ENCODE measurements at regions not wholly inside any gene's neighbourhood (a gene's known extent, or its start where the extent isn't known, plus 50 kb on each side); places are given as distances from the start of the nearest gene placed in this dataset.
A peak's percentile ranks its signal among the peaks of the same experiment; 100 is the strongest.

DNA sequence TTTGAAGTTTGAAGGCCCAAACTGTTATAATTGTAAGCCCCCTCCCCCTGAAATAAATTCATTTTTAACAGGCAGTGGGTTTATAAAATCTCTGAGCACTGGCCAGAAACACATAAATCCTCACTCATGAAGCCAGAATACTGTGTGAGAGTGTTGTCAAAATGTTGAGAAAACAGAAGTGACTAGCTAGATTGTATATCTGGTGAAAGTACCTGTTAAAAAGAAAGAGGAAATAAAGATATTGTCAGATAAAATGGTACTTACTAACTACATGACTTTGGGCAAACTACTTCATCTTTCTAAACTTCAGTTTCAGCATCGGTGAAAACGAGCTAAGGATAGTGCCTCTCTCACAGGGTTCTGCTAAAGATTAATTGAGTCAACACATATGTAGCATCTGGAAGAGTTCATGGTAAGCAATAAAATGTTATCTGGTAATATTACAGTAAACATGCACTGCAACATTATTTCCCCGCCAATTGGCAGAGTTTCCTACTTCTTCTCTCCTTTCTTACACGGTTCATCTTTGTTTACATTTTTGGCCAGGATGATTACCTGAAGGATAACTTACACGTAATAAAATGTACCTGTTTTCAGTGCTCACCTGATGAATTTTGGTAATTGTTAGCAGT lies 202.5 kb upstream of the CHRM2 start:
- peaks cover 6% of the 10 kb centered on the region; the same call in 1 of the 2 replicates for H3K9me3 Mint-ChIP-seq
- H3K4me1 Mint-ChIP-seq (ENCODE audit: low read depth), result no peaks in the 10 kb centered on the region
- no peak for DNase-seq
- H3K4me3 Mint-ChIP-seq, result no peak overlapping the region
- H3K27ac Mint-ChIP-seq, result no peak overlapping the region
- TF ChIP-seq, protein P1, sequence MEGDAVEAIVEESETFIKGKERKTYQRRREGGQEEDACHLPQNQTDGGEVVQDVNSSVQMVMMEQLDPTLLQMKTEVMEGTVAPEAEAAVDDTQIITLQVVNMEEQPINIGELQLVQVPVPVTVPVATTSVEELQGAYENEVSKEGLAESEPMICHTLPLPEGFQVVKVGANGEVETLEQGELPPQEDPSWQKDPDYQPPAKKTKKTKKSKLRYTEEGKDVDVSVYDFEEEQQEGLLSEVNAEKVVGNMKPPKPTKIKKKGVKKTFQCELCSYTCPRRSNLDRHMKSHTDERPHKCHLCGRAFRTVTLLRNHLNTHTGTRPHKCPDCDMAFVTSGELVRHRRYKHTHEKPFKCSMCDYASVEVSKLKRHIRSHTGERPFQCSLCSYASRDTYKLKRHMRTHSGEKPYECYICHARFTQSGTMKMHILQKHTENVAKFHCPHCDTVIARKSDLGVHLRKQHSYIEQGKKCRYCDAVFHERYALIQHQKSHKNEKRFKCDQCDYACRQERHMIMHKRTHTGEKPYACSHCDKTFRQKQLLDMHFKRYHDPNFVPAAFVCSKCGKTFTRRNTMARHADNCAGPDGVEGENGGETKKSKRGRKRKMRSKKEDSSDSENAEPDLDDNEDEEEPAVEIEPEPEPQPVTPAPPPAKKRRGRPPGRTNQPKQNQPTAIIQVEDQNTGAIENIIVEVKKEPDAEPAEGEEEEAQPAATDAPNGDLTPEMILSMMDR (IDR thresholded peaks at IDR 0.05), result no peak
- H3K27me3 Mint-ChIP-seq (ENCODE audit: insufficient read depth), result no peaks in the 10 kb centered on the region; the same call in 1 of the 2 replicates
- H3K36me3 Mint-ChIP-seq (ENCODE audit: low read depth), result no peaks in the 10 kb centered on the region

DNA sequence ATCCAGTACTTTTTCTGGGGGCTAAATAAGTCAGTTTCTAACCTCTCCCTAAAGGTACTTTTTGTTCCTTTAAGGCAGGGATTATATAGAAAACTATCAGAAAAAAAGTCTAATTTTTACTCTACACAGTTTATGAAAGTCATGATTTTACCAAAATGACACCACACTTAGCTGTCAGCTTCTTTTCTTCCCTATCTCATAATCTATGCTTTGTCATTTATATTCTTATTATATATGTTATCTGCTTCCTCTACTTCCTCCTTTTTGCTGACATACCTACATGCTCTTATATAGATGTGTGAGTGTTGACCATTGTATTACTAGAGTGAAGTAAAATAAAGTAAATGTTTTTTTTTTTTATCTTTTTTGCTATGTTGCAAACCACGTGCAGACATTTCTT lies 203.9 kb upstream of the CHRM2 start:
- TF ChIP-seq, protein P1 (IDR thresholded peaks at IDR 0.05), result no peak
- Mint-ChIP-seq H3K27ac (no peak overlapping the region), H3K36me3 (ENCODE audit: low read depth) (no peaks in the 10 kb centered on the region), H3K4me3 (no peak overlapping the region), H3K4me1 (ENCODE audit: low read depth) (no peaks in the 10 kb centered on the region), H3K9me3 (no peaks in the 10 kb centered on the region), H3K27me3 (ENCODE audit: insufficient read depth) (no peaks in the 10 kb centered on the region; the same call in 1 of the 2 replicates)
- no peak for DNase-seq

DNA sequence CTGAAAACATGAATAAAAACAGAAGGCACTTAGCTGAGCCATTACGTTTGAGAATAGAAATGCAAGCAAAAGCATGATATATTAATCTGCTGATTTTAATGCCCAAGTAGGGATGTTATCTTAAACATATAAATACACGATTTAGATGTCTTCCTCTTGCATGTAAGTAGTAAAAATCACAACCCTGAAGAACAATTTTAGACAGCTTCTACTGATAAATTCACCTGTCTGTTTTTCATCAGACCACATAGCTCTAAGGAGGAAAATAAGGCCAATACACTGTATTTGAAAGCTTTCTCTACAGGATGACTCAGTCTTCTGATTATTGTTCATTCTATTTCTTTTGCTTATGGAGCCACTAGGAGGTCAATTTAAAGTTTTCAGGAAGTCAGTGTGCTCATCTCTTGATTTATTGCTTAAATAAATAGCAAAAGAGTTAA lies 210.9 kb upstream of the CHRM2 start:
- Mint-ChIP-seq H3K4me3 (no peak overlapping the region), H3K9me3 (no peaks in the 10 kb centered on the region), H3K4me1 (ENCODE audit: low read depth) (peaks cover 41% of the 10 kb centered on the region; the same call in 1 of the 2 replicates), H3K27me3 (ENCODE audit: insufficient read depth) (no peaks in the 10 kb centered on the region), H3K27ac (peak overlapping the region; percentile 10; the same call in 1 of the 2 replicates), H3K36me3 (ENCODE audit: low read depth) (no peaks in the 10 kb centered on the region)
- TF ChIP-seq, protein P1 (IDR thresholded peaks at IDR 0.05), result no peak; the same call in 1 of the 2 replicates
- DNase-seq, result no peak

DNA sequence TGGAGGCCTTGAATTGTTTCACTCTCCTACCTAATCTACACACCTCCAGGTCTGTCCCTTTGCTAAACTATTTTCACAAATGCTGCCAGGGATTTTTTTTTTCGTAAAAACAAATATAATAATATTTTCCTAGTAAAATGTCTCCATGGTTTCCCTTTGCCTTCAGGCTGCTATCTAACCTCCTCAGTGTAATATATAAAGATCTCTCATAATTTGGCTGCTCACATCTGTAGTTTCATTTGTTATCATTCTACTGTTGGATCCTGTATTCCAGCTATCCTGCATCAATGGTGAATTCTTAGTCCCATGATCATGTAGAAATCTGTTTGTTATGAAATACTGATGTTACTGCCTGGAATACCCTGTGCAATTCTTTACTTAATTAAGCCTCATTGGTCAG lies 211.9 kb upstream of the CHRM2 start:
- no peak for DNase-seq
- Mint-ChIP-seq H3K9me3 (no peaks in the 10 kb centered on the region), H3K36me3 (ENCODE audit: low read depth) (no peaks in the 10 kb centered on the region), H3K27ac (no peak overlapping the region), H3K27me3 (ENCODE audit: insufficient read depth) (peaks cover 1% of the 10 kb centered on the region; the same call in 1 of the 2 replicates), H3K4me1 (ENCODE audit: low read depth) (peaks cover 51% of the 10 kb centered on the region), H3K4me3 (no peak overlapping the region)
- TF ChIP-seq, protein P1 (IDR thresholded peaks at IDR 0.05), result no peak

DNA sequence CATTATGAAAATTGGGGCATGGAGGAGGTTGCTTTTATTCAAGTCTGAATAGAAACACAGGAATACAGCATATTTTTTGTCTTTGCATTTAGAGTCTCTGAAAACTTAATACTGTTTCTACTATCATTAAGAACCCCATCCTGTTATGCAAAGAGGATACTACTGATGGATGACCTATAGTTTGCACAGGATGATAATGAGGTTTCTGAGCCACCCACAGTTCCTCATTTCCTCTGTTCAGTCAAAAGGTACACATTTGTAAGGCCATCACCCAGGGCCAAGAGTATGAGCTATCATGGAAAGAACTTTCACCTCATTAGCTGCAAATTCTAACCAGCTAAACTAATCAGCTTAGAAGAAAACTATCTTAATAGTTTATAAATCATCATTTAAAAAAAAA lies 213.0 kb upstream of the CHRM2 start:
- Mint-ChIP-seq H3K4me1 (ENCODE audit: low read depth) (peaks cover 58% of the 10 kb centered on the region), H3K9me3 (no peaks in the 10 kb centered on the region), H3K27me3 (ENCODE audit: insufficient read depth) (peaks cover 1% of the 10 kb centered on the region; the same call in 1 of the 2 replicates), H3K27ac (no peak overlapping the region), H3K36me3 (ENCODE audit: low read depth) (no peaks in the 10 kb centered on the region), H3K4me3 (no peak overlapping the region)
- TF ChIP-seq, protein P1 (IDR thresholded peaks at IDR 0.05), result no peak
- no peak for DNase-seq
